HG02884 (cell line): ENCODE measurements at regions not wholly inside any gene's neighbourhood (a gene's known extent, or its start where the extent isn't known, plus 50 kb on each side); places are given as distances from the start of the nearest gene placed in this dataset.
"Not testable (repeated sequence)": the region's sequence is repeated elsewhere in the genome, so short reads cannot be mapped to it uniquely, and the experiment has no call there.

Experiments
- ATAC-seq: cut with Tn5 transposase; IDR thresholded peaks from one replicate; pipeline ENCODE4 v1.9.1; 2021; ENCODE audit warnings: mild to moderate bottlenecking, moderate library complexity; ENCODE audit not compliant: unreplicated experiment

GRCh38 chr11:114928260-114928870 is 250.0 kb downstream of the NXPE2 start:
- ATAC-seq = no peak

GRCh38 chr11:114929351-114930000 is 251.1 kb downstream of the NXPE2 start:
- ATAC-seq = no peak

- ATAC-seq = no peak
These were observed 260.5 kb downstream of the NXPE2 start for GRCh38 chr11:114938799-114939198.

- no peak for ATAC-seq
These were observed 263.9 kb downstream of the NXPE2 start for GRCh38 chr11:114942207-114942606.

- ATAC-seq = no peak
These were observed 271.5 kb downstream of the NXPE2 start for GRCh38 chr11:114949614-114950351.

- ATAC-seq = no peak
These were observed 274.7 kb downstream of the NXPE2 start for GRCh38 chr11:114953039-114953438.

- ATAC-seq = no peak
These were observed 277.6 kb downstream of the NXPE2 start for GRCh38 chr11:114955923-114956322.

GRCh38 chr11:114956566-114956965 is 278.2 kb downstream of the NXPE2 start:
- no peak for ATAC-seq

- ATAC-seq = no peak
These were observed 281.7 kb downstream of the NXPE2 start for GRCh38 chr11:114959953-114960505.

GRCh38 chr11:114960819-114961218 is 282.5 kb downstream of the NXPE2 start:
- ATAC-seq = not testable (repeated sequence)

GRCh38 chr11:114964676-114965214 is 286.4 kb downstream of the NXPE2 start:
- no peak for ATAC-seq

GRCh38 chr11:114970927-114971645 is 292.8 kb downstream of the NXPE2 start:
- ATAC-seq = no peak

GRCh38 chr11:114972105-114972504 is 293.8 kb downstream of the NXPE2 start:
- ATAC-seq = no peak

- no peak for ATAC-seq
These were observed 299.3 kb downstream of the NXPE2 start for GRCh38 chr11:114977651-114978050.

GRCh38 chr11:114982141-114982540 is 303.8 kb downstream of the NXPE2 start:
- no peak for ATAC-seq

- no peak for ATAC-seq
These were observed 306.4 kb downstream of the NXPE2 start for GRCh38 chr11:114984611-114985163.

GRCh38 chr11:114986365-114986764 is 308.0 kb downstream of the NXPE2 start:
- no peak for ATAC-seq

- ATAC-seq = no peak
These were observed 308.9 kb downstream of the NXPE2 start for GRCh38 chr11:114987186-114987760.

GRCh38 chr11:114988644-114989043 is 310.3 kb downstream of the NXPE2 start:
- ATAC-seq = no peak

- no peak for ATAC-seq
These were observed 311.2 kb downstream of the NXPE2 start for GRCh38 chr11:114989536-114989935.
